Prostate gland (tissue), 2 donors: ENCODE measurements at regions not wholly inside any gene's neighbourhood (a gene's known extent, or its start where the extent isn't known, plus 50 kb on each side); places are given as distances from the start of the nearest gene placed in this dataset.

Experiments
- DNase-seq: peaks from one replicate; pipeline ENCODE4 v3.0.0-alpha.2; 2019; ENCODE audit warnings: low spot score
- H3K27ac ChIP-seq, 2 donors: fragments of 200-600 bp; sonication (generic); 2 replicates each; pipeline ENCODE4 v1.5.1; 2017 to 2019
- H3K27me3 ChIP-seq: fragments of 200-600 bp; sonication (generic); replicated peaks from 2 replicates; pipeline ENCODE4 v1.5.1; 2019; ENCODE audit not compliant: insufficient read depth
- H3K36me3 ChIP-seq, 2 donors: fragments of 200-600 bp; sonication (generic); 1 replicate in 1 of 2; 2 replicates in 1 of 2; pipeline versions ENCODE4 v1.5.1 to v1.8.1; 2017 to 2019
- H3K4me1 ChIP-seq: fragments of 200-600 bp; sonication (generic); replicated peaks from 2 replicates; pipeline ENCODE4 v1.5.1; 2019
- H3K4me3 ChIP-seq, 2 donors: fragments of 200-600 bp; sonication (generic); 2 replicates each; pipeline ENCODE4 v1.5.1; 2017 to 2019
- H3K9me3 ChIP-seq: fragments of 200-600 bp; sonication (generic); 2 replicates; pipeline ENCODE4 v1.5.1; 2017
- CTCF ChIP-seq, 4 experiments: fragments of 200-600 bp in 2 of 4; fragments of 450-650 bp in 2 of 4; sonication (generic) in 2 of 4; IDR thresholded peaks; 1 replicate in 3 of 4; 2 replicates in 1 of 4; pipeline ENCODE4 v1.5.1; 2016 to 2019; ENCODE audit warnings: antibody characterized with exemption in 4 of 4, mild to moderate bottlenecking in 2 of 4, moderate library complexity in 2 of 4
- POLR2A ChIP-seq: fragments of 450-650 bp; IDR thresholded peaks from one replicate; pipeline ENCODE4 v1.6.1; 2016; ENCODE audit warnings: antibody characterized with exemption, mild to moderate bottlenecking
- POLR2AphosphoS5 ChIP-seq: sonication (generic); formaldehyde crosslinking; IDR thresholded peaks from one replicate; pipeline ENCODE4 v1.6.1; 2017; ENCODE audit warnings: antibody characterized with exemption
- WGBS: methylation state at CpG from one replicate; pipeline ENCODE4 v1.1.5; 2018; 5-methylcytosine and 5-hydroxymethylcytosine counted together
- intact Hi-C: fragments of 100-400 bp; cut with DNase I; formaldehyde crosslinking; loops from one replicate; pipeline ENCODE4 v1.14.2; 2022

GRCh38 chr1:235059221-235059620 is 69.4 kb downstream of the TOMM20 start:
- Histone ChIP-seq H3K27ac (no peak overlapping the region), H3K9me3 (no peaks in the 10 kb centered on the region), H3K36me3 (no peaks in the 10 kb centered on the region), H3K4me3 (no peak overlapping the region), H3K4me1 (no peaks in the 10 kb centered on the region), H3K27me3 (no peaks in the 10 kb centered on the region)
- DNase-seq, result no peak
- TF ChIP-seq CTCF (IDR thresholded peaks at IDR 0.05) (no peak), POLR2AphosphoS5 (no peak), POLR2A (no peak)
- intact Hi-C loops, result no loop called here
- 80% methylated on average over 6 of the region's 6 CpGs for WGBS

GRCh38 chr1:235058695-235059094 is 69.9 kb downstream of the TOMM20 start:
- Histone ChIP-seq H3K27ac (no peak overlapping the region), H3K36me3 (no peaks in the 10 kb centered on the region), H3K27me3 (no peaks in the 10 kb centered on the region), H3K4me3 (no peak overlapping the region), H3K9me3 (no peaks in the 10 kb centered on the region), H3K4me1 (no peaks in the 10 kb centered on the region)
- no peak for DNase-seq
- 29% methylated on average over 1 of the region's 1 CpG for WGBS
- TF ChIP-seq POLR2AphosphoS5, result no peak
- intact Hi-C loops, result no loop called here

- 89% methylated on average over 12 of the region's 12 CpGs for WGBS
- H3K4me3 ChIP-seq, result no peak overlapping the region
- H3K36me3 ChIP-seq, result no peaks in the 10 kb centered on the region
- no peak for TF ChIP-seq POLR2AphosphoS5
- no peak for TF ChIP-seq POLR2A
- TF ChIP-seq CTCF (IDR thresholded peaks at IDR 0.05), result no peak
- no peaks in the 10 kb centered on the region for H3K9me3 ChIP-seq
- H3K27me3 ChIP-seq, result no peaks in the 10 kb centered on the region
- no peak for DNase-seq
- no peak overlapping the region for H3K27ac ChIP-seq
- no peaks in the 10 kb centered on the region for H3K4me1 ChIP-seq
- intact Hi-C loops, result no loop called here
Measured at GRCh38 chr1:235057385-235058306, 71.0 kb downstream of the TOMM20 start.

GRCh38 chr1:235056937-235057336 is 71.7 kb downstream of the TOMM20 start:
- no peak for DNase-seq
- Histone ChIP-seq H3K27me3 (no peaks in the 10 kb centered on the region), H3K4me1 (no peaks in the 10 kb centered on the region), H3K27ac (no peak overlapping the region), H3K4me3 (no peak overlapping the region), H3K36me3 (no peaks in the 10 kb centered on the region), H3K9me3 (no peaks in the 10 kb centered on the region)
- intact Hi-C loops, result no loop called here
- WGBS, result 98% methylated on average over 7 of the region's 7 CpGs
- TF ChIP-seq POLR2A (no peak), CTCF (IDR thresholded peaks at IDR 0.05) (no peak), POLR2AphosphoS5 (no peak)

GRCh38 chr1:235054936-235055335 is 73.7 kb downstream of the TOMM20 start:
- TF ChIP-seq POLR2AphosphoS5, result no peak
- no peak for TF ChIP-seq POLR2A
- TF ChIP-seq CTCF (IDR thresholded peaks at IDR 0.05), result no peak
- Histone ChIP-seq H3K4me3 (no peak overlapping the region), H3K27me3 (no peaks in the 10 kb centered on the region), H3K27ac (no peak overlapping the region), H3K4me1 (no peaks in the 10 kb centered on the region), H3K9me3 (no peaks in the 10 kb centered on the region), H3K36me3 (no peaks in the 10 kb centered on the region)
- WGBS, result 91% methylated on average over 13 of the region's 13 CpGs
- intact Hi-C loops, result no loop called here
- DNase-seq, result no peak
